HepG2 (cell line): ENCODE measurements at regions not wholly inside any gene's neighbourhood (a gene's known extent, or its start where the extent isn't known, plus 50 kb on each side); places are given as distances from the start of the nearest gene placed in this dataset.

ENCODE experiments used
- ATAC-seq: fragments of 200-7000 bp; cut with Tn5 transposase; 3 replicates; pipeline ENCODE4 v1.9.1; 2020; ENCODE audit warnings: mild to moderate bottlenecking, moderate library complexity
- BruUV-seq: library from RNA; stranded (reverse); fragments of 400-500 nt; replicated peaks from 2 replicates; lab custom pipeline; 2021; lab: Mats Ljungman, UMichigan
- CTCF ChIA-PET: fragments of 300-600 bp; formaldehyde crosslinking; extraction: SDS; loops from one replicate; lab custom pipeline; 2021; ENCODE audit warnings: low total read pairs, inconsistent platforms, low intra/inter-chr PET ratio; lab: Yijun Ruan, JAX
- POLR2A ChIA-PET: fragments of 350-600 bp; sonication (Branson Sonifier 250); formaldehyde crosslinking; loops from one replicate; lab custom pipeline; 2020; ENCODE audit warnings: antibody characterized with exemption, inconsistent platforms; lab: Yijun Ruan, JAX
- DNase-seq: peaks from one replicate; pipeline ENCODE4 v3.0.0-alpha.2; 2015; ENCODE audit warnings: low spot score
- FAIRE-seq: peaks from 3 replicates; lab custom pipeline; 2011; peaks lifted over from hg19 to GRCh38; lab: Jason Lieb, UNC
- H2AFZ ChIP-seq: one replicate; pipeline ENCODE4 v1.6.1; 2011; ENCODE audit warnings: low read length, inconsistent platforms
- H3K27ac ChIP-seq: fragments of 300-600 bp; 3 replicates; pipeline ENCODE4 v1.8.0; 2011; ENCODE audit warnings: mixed run types, mild to moderate bottlenecking, mixed read lengths, low read length, inconsistent platforms; ENCODE audit not compliant: insufficient read depth; ENCODE audit errors: extremely low read length
- H3K27me3 ChIP-seq, 2 experiments: fragments of 200-600 bp in 1 of 2; 2 replicates in 1 of 2; 3 replicates in 1 of 2; pipeline versions ENCODE4 v1.6.0 to v1.8.0; 2011; ENCODE audit warnings: low read length in 2 of 2, mild to moderate bottlenecking in 2 of 2, moderate library complexity in 2 of 2, inconsistent platforms in 1 of 2; ENCODE audit not compliant: insufficient read depth in 2 of 2, control insufficient read depth in 1 of 2
- H3K36me3 ChIP-seq, 2 experiments: fragments of 200-600 bp in 1 of 2; replicated peaks in 1 of 2; 2 replicates in 1 of 2; 3 replicates in 1 of 2; pipeline versions ENCODE4 v1.5.1 to v1.8.0; 2011; ENCODE audit warnings: low read length in 2 of 2, inconsistent platforms in 1 of 2; ENCODE audit not compliant: insufficient read depth in 2 of 2, control insufficient read depth in 1 of 2
- H3K4me1 ChIP-seq: 2 replicates; pipeline ENCODE4 v1.5.1; 2012; ENCODE audit warnings: low read length, inconsistent platforms; ENCODE audit not compliant: insufficient read depth
- H3K4me2 ChIP-seq: 2 replicates; pipeline ENCODE4 v1.6.0; 2011; ENCODE audit warnings: low read depth, low read length, inconsistent platforms
- H3K4me3 ChIP-seq, 3 experiments: fragments of 200-600 bp in 1 of 3; sonication (generic), shearing (Covaris generic) in 1 of 3; replicated peaks in 1 of 3; 2 replicates each; pipeline ENCODE4 v1.5.1; 2011 to 2016; ENCODE audit warnings: low read length in 3 of 3, inconsistent platforms in 2 of 3, low read depth in 2 of 3, mild to moderate bottlenecking in 2 of 3, control low read depth in 1 of 3, mixed read lengths in 1 of 3; ENCODE audit not compliant: insufficient read depth in 1 of 3
- H3K79me2 ChIP-seq: one replicate; pipeline ENCODE4 v1.6.1; 2011; ENCODE audit warnings: low read length, inconsistent platforms; ENCODE audit not compliant: insufficient read depth
- H3K9ac ChIP-seq: 2 replicates; pipeline ENCODE4 v1.6.0; 2011; ENCODE audit warnings: mild to moderate bottlenecking, low read depth, low read length, inconsistent platforms; ENCODE audit not compliant: insufficient read depth
- H3K9me3 ChIP-seq: 2 replicates; pipeline ENCODE4 v1.5.1; 2012; ENCODE audit warnings: mild to moderate bottlenecking, low read length
- H4K20me1 ChIP-seq: 2 replicates; pipeline ENCODE4 v1.6.0; 2011; ENCODE audit warnings: inconsistent platforms, mild to moderate bottlenecking, low read length, moderate library complexity; ENCODE audit not compliant: insufficient read depth
- EED ChIP-seq: sonication (generic); formaldehyde crosslinking; IDR thresholded peaks from 2 replicates; pipeline ENCODE4 v1.5.0; 2020; ENCODE audit warnings: mild to moderate bottlenecking, missing genetic modification reagents
- HDAC6 ChIP-seq: fragments of 200-600 bp; sonication (generic); IDR thresholded peaks from 2 replicates; pipeline ENCODE4 v1.7.0; 2017; ENCODE audit warnings: mild to moderate bottlenecking, antibody characterized with exemption, low read length, low read depth
- HMGXB4 ChIP-seq, 2 experiments: sonication (generic) in 1 of 2; formaldehyde crosslinking in 1 of 2; IDR thresholded peaks; 2 replicates each; pipeline versions ENCODE4 v1.4.0 to v1.6.1; 2018 to 2020; ENCODE audit warnings: missing genetic modification reagents in 2 of 2, borderline replicate concordance in 1 of 2, low read depth in 1 of 2, mild to moderate bottlenecking in 1 of 2, missing biosample characterization in 1 of 2
- HNF4G ChIP-seq, 2 experiments: sonication (generic) in 1 of 2; formaldehyde crosslinking in 1 of 2; IDR thresholded peaks; 2 replicates each; pipeline versions ENCODE4 v1.4.0 to v1.6.1; 2011 to 2020; ENCODE audit warnings: borderline replicate concordance in 2 of 2, low read depth in 2 of 2, mild to moderate bottlenecking in 2 of 2, low read length in 1 of 2, missing genetic modification reagents in 1 of 2, moderate library complexity in 1 of 2
- NCOA1 ChIP-seq: sonication (generic); formaldehyde crosslinking; IDR thresholded peaks from 2 replicates; pipeline ENCODE4 v1.9.0; 2021; ENCODE audit warnings: missing genetic modification reagents
- NFKB2 ChIP-seq: sonication (generic); formaldehyde crosslinking; IDR thresholded peaks from 2 replicates; pipeline ENCODE4 v1.4.0; 2020; ENCODE audit warnings: missing genetic modification reagents, borderline replicate concordance
- SMC3 ChIP-seq: IDR thresholded peaks from 2 replicates; pipeline ENCODE4 v1.6.1; 2011; ENCODE audit warnings: low read length, improper control_type of control experiment
- THYN1 ChIP-seq: sonication (generic); formaldehyde crosslinking; IDR thresholded peaks from 2 replicates; pipeline ENCODE4 v1.8.1; 2023; ENCODE audit warnings: low read depth, mild to moderate bottlenecking, moderate library complexity, missing genetic modification reagents, borderline replicate concordance
- ZNF17 ChIP-seq: sonication (generic); formaldehyde crosslinking; IDR thresholded peaks from 2 replicates; pipeline ENCODE4 v1.5.0; 2020; ENCODE audit warnings: mild to moderate bottlenecking, missing genetic modification reagents
- ZNF234 ChIP-seq: sonication (generic); formaldehyde crosslinking; conservative IDR thresholded peaks from 2 replicates; pipeline ENCODE4 v1.5.1; 2020; ENCODE audit warnings: mild to moderate bottlenecking, missing genetic modification reagents
- ZNF292 ChIP-seq: sonication (generic); formaldehyde crosslinking; IDR thresholded peaks from 2 replicates; pipeline ENCODE4 v1.8.1; 2022; ENCODE audit warnings: mild to moderate bottlenecking, low read depth, missing genetic modification reagents, borderline replicate concordance
- WGBS: methylation state at CpG from one replicate; pipeline ENCODE4 v1.1.6; 2017; ENCODE audit warnings: low lambda C conversion rate; 5-methylcytosine and 5-hydroxymethylcytosine counted together
- in situ Hi-C: cut with HindIII; loops from 2 replicates; pipeline ENCODE4 v1.10.0; 2017; ENCODE audit warnings: low pct_unique_long_range_greater_than_20kb; ENCODE audit not compliant: extremely low pct_ligation_motif_present
- intact Hi-C: fragments of 100-400 bp; cut with micrococcal nuclease; formaldehyde crosslinking; loops from one replicate; pipeline ENCODE4 v1.10.0; 2022; ENCODE audit not compliant: unreplicated experiment
- TF ChIP-seq, protein P1 (sequence below): sonication (generic); formaldehyde crosslinking; IDR thresholded peaks from 2 replicates; pipeline ENCODE4 v1.4.0; 2020; ENCODE audit warnings: missing genetic modification reagents, low read depth, mild to moderate bottlenecking, borderline replicate concordance
- TF ChIP-seq, protein P2 (sequence below): IDR thresholded peaks from 2 replicates; pipeline ENCODE4 v1.6.1; 2016
- TF ChIP-seq, protein P3 (sequence below): sonication (generic); formaldehyde crosslinking; IDR thresholded peaks from 2 replicates; pipeline ENCODE4 v1.4.0; 2020; ENCODE audit warnings: missing genetic modification reagents, borderline replicate concordance

DNA sequence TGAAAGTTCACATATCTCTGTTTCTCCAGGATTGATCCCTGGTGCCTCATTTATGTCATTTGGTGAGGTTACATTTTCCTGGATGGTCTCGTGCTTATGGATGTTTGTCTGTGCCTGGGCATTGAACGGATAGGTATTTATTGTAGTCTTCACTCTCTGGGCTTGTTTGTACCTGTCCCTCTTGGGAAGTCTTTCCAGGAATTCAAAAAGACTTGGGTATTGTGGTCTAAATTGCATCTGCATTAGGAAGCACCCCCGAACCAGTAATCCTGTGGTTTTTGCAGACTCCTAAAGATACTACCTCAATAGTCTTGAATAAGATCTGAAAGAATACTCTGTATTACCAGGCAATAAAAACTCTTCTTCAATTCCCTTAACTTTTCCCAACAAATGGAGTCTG lies 720.8 kb downstream of the SLC6A15 start:
- no peaks in the 10 kb centered on the region for H4K20me1 ChIP-seq
- FAIRE-seq (no peak), ATAC-seq (no peak), DNase-seq (no peak)
- H3K9me3 ChIP-seq: peaks cover 11% of the 10 kb centered on the region
- ChIA-PET CTCF (no interaction called here), POLR2A (no interaction called here)
- BruUV-seq: no TSS peak
- no peak overlapping the region for H3K27ac ChIP-seq
- no peak overlapping the region for H3K4me2 ChIP-seq
- WGBS: 10% methylated on average over 3 of the region's 3 CpGs
- no peak for TF ChIP-seq EED (CRISPR knock-in tag)
- no peak for TF ChIP-seq SMC3
- TF ChIP-seq HNF4G (IDR thresholded peaks at IDR 0.05; ENCODE audit: borderline replicate concordance, low read depth, low read length): no peak
- no peak for TF ChIP-seq HNF4G (CRISPR knock-in tag; IDR thresholded peaks at IDR 0.05; ENCODE audit: borderline replicate concordance, low read depth)
- TF ChIP-seq NCOA1: no peak
- no peak for TF ChIP-seq NFKB2
- no peak for TF ChIP-seq ZNF292 (CRISPR knock-in tag)
- TF ChIP-seq, protein P1, sequence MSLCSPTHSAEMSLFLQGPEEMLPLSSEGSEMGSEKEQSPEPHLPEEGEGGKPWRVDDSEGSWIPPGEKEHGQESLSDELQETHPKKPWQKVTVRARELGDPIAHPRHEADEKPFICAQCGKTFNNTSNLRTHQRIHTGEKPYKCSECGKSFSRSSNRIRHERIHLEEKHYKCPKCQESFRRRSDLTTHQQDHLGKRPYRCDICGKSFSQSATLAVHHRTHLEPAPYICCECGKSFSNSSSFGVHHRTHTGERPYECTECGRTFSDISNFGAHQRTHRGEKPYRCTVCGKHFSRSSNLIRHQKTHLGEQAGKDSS (CRISPR knock-in tag): no peak
- no peak for TF ChIP-seq ZNF17
- no peak for TF ChIP-seq HMGXB4 (CRISPR knock-in tag; IDR thresholded peaks at IDR 0.05; ENCODE audit: borderline replicate concordance in 1 of 2, low read depth in 1 of 2)
- TF ChIP-seq, protein P2, sequence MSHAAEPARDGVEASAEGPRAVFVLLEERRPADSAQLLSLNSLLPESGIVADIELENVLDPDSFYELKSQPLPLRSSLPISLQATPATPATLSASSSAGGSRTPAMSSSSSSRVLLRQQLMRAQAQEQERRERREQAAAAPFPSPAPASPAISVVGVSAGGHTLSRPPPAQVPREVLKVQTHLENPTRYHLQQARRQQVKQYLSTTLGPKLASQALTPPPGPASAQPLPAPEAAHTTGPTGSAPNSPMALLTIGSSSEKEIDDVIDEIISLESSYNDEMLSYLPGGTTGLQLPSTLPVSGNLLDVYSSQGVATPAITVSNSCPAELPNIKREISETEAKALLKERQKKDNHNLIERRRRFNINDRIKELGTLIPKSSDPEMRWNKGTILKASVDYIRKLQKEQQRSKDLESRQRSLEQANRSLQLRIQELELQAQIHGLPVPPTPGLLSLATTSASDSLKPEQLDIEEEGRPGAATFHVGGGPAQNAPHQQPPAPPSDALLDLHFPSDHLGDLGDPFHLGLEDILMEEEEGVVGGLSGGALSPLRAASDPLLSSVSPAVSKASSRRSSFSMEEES (CRISPR knock-in tag): no peak
- TF ChIP-seq ZNF234: no peak
- TF ChIP-seq, protein P3, sequence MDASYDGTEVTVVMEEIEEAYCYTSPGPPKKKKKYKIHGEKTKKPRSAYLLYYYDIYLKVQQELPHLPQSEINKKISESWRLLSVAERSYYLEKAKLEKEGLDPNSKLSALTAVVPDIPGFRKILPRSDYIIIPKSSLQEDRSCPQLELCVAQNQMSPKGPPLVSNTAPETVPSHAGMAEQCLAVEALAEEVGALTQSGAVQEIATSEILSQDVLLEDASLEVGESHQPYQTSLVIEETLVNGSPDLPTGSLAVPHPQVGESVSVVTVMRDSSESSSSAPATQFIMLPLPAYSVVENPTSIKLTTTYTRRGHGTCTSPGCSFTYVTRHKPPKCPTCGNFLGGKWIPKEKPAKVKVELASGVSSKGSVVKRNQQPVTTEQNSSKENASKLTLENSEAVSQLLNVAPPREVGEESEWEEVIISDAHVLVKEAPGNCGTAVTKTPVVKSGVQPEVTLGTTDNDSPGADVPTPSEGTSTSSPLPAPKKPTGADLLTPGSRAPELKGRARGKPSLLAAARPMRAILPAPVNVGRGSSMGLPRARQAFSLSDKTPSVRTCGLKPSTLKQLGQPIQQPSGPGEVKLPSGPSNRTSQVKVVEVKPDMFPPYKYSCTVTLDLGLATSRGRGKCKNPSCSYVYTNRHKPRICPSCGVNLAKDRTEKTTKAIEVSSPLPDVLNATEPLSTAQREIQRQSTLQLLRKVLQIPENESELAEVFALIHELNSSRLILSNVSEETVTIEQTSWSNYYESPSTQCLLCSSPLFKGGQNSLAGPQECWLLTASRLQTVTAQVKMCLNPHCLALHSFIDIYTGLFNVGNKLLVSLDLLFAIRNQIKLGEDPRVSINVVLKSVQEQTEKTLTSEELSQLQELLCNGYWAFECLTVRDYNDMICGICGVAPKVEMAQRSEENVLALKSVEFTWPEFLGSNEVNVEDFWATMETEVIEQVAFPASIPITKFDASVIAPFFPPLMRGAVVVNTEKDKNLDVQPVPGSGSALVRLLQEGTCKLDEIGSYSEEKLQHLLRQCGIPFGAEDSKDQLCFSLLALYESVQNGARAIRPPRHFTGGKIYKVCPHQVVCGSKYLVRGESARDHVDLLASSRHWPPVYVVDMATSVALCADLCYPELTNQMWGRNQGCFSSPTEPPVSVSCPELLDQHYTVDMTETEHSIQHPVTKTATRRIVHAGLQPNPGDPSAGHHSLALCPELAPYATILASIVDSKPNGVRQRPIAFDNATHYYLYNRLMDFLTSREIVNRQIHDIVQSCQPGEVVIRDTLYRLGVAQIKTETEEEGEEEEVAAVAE (CRISPR knock-in tag): no peak
- no peak for TF ChIP-seq HDAC6
- no peak for TF ChIP-seq THYN1
- H3K79me2 ChIP-seq: no peaks in the 10 kb centered on the region
- no peaks in the 10 kb centered on the region for H3K4me1 ChIP-seq
- intact Hi-C loops: no loop called here
- H3K27me3 ChIP-seq: no peaks in the 10 kb centered on the region
- no peak overlapping the region for H3K4me3 ChIP-seq
- H3K36me3 ChIP-seq: no peaks in the 10 kb centered on the region
- no peak overlapping the region for H2AFZ ChIP-seq
- in situ Hi-C loops: no loop called here
- H3K9ac ChIP-seq: no peak overlapping the region
